KOPT-K1 (cell line): ENCODE measurements at regions not wholly inside any gene's neighbourhood (a gene's known extent, or its start where the extent isn't known, plus 50 kb on each side); places are given as distances from the start of the nearest gene placed in this dataset.
"Not testable (repeated sequence)": the region's sequence is repeated elsewhere in the genome, so short reads cannot be mapped to it uniquely, and the experiment has no call there.

Experiments used
- H3K27ac ChIP-seq: fragments of 200-600 bp; sonication (generic); 2 replicates; pipeline ENCODE4 v1.5.1; 2016; ENCODE audit warnings: antibody characterized with exemption, mild to moderate bottlenecking, low read depth, low read length; ENCODE audit not compliant: poor library complexity, severe bottlenecking
- H3K36me3 ChIP-seq: fragments of 200-600 bp; sonication (generic); 2 replicates; pipeline ENCODE4 v1.5.1; 2017; ENCODE audit warnings: antibody characterized with exemption, mild to moderate bottlenecking, low read length, moderate library complexity; ENCODE audit not compliant: insufficient read depth
- H3K9me3 ChIP-seq: fragments of 200-600 bp; sonication (generic); 2 replicates; pipeline ENCODE4 v1.5.1; 2017; ENCODE audit warnings: antibody characterized with exemption, low read length, mild to moderate bottlenecking; ENCODE audit not compliant: insufficient read depth, poor library complexity, severe bottlenecking

DNA sequence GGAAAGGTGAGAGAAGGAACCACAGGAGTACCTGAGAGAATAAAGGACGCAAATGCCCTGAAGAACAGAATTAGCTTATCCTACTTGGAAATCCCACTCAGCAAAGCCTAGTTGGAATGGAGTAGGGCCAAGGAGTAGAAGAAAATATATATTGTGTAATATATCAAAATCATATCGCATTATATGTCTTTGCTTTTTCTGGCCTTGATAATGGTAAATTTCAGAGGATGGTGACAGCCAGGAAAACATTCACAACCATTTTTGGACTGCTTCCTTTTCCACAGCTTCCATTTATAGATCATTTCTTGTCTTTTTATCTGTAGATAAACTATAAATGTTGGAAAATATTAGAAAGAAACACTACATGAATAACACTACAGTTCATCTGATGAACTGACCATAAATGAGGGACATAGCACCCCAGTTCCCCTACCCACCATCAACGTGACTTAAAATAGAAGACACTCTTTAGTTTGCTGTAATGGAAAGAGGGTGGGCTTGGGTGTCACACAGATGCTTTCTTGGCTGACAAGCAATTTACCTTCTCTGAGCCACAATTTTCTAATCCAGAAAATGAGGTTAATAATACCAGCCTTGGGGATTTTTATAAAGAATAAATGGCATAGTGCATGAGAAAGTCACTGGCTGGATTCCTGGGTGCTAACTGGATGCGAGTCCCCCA, 569.6 kb downstream of the NTRK3 start:
- Histone ChIP-seq H3K9me3 (no peaks in the 10 kb centered on the region), H3K36me3 (no peaks in the 10 kb centered on the region), H3K27ac (no peak overlapping the region)

DNA sequence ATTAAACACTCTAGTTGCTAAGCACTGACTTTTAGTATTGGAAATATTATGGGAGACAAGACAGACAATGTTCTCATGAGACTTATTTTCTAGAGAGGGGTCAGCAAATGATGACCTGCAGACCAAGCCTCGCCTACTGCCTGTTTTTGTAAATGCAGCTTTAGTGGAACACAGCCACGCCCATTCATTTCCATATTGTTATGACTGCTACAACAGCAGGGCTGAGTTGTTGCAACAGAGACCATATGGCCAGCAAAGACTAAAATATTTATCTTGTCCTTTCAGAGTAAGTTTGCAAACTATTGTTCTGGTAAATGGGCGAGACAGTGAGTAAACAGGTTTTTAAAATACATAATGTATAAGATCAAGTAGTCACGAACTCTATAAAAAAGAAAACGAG, 570.2 kb downstream of the NTRK3 start:
- no peaks in the 10 kb centered on the region for H3K9me3 ChIP-seq
- H3K36me3 ChIP-seq: no peaks in the 10 kb centered on the region
- H3K27ac ChIP-seq: no peak overlapping the region

- H3K36me3 ChIP-seq: no peaks in the 10 kb centered on the region
- no peaks in the 10 kb centered on the region for H3K9me3 ChIP-seq
- H3K27ac ChIP-seq: no peak overlapping the region
These were observed 574.0 kb downstream of the NTRK3 start for GRCh38 chr15:87682527-87682926.

DNA sequence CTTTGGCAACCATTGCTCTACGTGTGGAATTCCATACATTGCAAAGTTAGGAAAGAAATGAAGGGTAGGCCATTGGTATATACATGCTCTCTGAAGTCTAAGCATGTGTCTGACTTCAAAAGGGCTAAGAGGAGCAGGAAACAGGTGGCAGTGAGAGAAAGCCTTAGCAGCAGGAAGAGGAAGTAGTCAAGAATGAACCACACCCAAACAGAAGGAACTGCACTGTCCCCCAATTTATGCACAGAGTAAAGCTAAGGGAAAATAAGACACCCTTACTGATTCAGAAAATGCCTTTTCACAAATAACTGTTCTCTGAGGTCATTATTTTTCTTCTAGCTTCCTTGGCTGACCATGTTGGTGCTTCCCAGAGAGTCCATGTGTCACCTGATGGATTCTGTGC, 575.4 kb downstream of the NTRK3 start:
- no peak overlapping the region for H3K27ac ChIP-seq
- no peaks in the 10 kb centered on the region for H3K36me3 ChIP-seq
- no peaks in the 10 kb centered on the region for H3K9me3 ChIP-seq

GRCh38 chr15:87680208-87680607, 576.3 kb downstream of the NTRK3 start:
- Histone ChIP-seq H3K36me3 (no peaks in the 10 kb centered on the region), H3K9me3 (no peaks in the 10 kb centered on the region), H3K27ac (no peak overlapping the region)

DNA sequence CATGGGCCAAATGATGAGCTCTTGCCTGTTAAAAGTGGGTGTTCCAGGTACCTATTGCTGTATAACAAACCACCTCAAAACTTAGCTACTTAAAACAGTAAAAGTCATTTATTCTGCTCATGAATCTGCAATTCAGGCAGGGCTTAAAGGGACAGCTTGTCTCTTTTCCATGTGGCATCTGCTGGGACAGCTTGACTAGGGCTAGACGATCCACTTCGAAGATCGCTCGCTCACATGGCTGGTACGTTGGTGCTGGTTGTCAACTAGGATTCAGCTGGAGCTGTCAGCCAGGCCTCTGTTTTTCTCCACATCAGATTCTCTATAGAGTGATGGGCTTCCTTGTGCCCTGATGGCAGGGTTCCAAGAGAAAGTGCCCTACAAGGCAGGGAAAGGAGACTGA, 581.3 kb downstream of the NTRK3 start:
- Histone ChIP-seq H3K27ac (no peak overlapping the region), H3K36me3 (no peaks in the 10 kb centered on the region), H3K9me3 (no peaks in the 10 kb centered on the region)

GRCh38 chr15:87672309-87673288, 583.9 kb downstream of the NTRK3 start:
- Histone ChIP-seq H3K9me3 (peaks cover 5% of the 10 kb centered on the region), H3K36me3 (no peaks in the 10 kb centered on the region), H3K27ac (no peak overlapping the region)

GRCh38 chr15:87671289-87671688, 585.2 kb downstream of the NTRK3 start:
- no peaks in the 10 kb centered on the region for H3K36me3 ChIP-seq
- peaks cover 8% of the 10 kb centered on the region for H3K9me3 ChIP-seq
- no peak overlapping the region for H3K27ac ChIP-seq

- H3K9me3 ChIP-seq: peaks cover 8% of the 10 kb centered on the region
- no peaks in the 10 kb centered on the region for H3K36me3 ChIP-seq
- H3K27ac ChIP-seq: no peak overlapping the region
These were observed 586.7 kb downstream of the NTRK3 start for GRCh38 chr15:87669846-87670245.

GRCh38 chr15:87668768-87669564, 587.6 kb downstream of the NTRK3 start:
- H3K27ac ChIP-seq, H3K36me3 ChIP-seq: not testable (repeated sequence)
- H3K9me3 ChIP-seq: peaks cover 10% of the 10 kb centered on the region

GRCh38 chr15:87667643-87668042, 588.9 kb downstream of the NTRK3 start:
- Histone ChIP-seq H3K27ac (no peak overlapping the region), H3K36me3 (no peaks in the 10 kb centered on the region), H3K9me3 (peaks cover 16% of the 10 kb centered on the region)

DNA sequence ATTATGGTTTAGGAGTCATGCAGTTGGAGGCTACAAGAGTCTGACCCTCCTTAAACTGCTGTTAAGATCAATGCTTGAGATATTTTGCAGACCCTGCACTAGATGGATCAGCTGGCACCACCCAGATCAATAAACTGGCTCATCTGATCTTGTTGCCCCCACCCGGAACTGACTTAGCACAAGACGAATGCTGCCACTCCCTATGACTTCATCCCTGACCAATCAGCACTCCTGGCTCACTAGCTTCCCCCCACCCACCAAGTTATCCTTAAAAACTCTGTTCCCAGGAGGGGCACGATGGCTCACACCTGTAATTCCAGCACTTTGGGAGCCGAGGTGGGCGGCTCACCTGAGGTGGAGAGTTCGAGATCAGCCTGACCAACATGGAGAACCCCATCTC, 594.0 kb downstream of the NTRK3 start:
- Histone ChIP-seq H3K36me3 (no peaks in the 10 kb centered on the region), H3K9me3 (peaks cover 11% of the 10 kb centered on the region)

DNA sequence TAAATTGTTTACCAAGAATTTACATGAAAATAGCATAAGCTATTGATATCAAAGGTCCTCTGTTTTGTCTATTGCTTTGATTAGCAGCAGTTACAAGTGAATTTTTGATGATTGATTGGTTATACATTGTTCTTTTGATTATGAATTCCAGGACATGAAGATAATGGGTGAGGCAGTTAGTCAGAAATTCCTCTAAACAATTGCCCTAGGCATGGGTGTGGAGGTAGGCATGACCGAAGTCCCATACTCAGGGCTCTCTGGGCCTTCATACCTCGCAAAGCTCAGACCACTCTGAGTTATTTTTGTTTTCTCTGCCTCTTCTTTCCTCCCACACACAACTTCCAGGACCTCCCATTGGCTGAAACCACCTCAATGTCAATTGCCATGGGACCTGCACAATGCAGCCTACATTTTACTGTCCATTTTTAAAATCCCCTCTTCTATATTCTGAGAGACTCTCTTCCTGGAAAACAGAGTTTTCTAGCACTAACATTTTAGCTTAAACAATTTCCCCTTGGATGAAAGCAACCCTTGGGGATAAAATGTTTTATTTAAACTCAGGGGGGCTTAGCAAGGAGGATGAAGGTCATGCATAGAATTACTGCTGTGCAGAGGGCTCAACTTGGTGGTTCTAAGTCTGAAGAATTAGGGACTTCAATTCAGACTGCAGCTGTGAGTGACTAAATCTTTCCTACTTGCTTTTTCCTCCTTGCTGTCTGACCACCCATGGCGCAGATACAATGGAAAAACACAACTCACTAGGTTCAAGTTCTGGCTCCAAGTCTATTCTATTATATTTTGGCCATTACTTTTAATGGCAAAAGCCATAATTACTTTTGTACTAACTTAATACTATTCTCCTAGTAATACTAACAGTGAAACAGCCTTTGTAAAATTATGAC, 594.8 kb downstream of the NTRK3 start:
- H3K36me3 ChIP-seq: no peaks in the 10 kb centered on the region
- H3K9me3 ChIP-seq: peaks cover 9% of the 10 kb centered on the region
- H3K27ac ChIP-seq: no peak overlapping the region

More for the DNA sequence above, 594.0 kb downstream of the NTRK3 start:
- H3K27ac ChIP-seq: no peak overlapping the region
